ENCODE measurements at regions not wholly inside any gene's neighbourhood (a gene's known extent, or its start where the extent isn't known, plus 50 kb on each side); places are given as distances from the start of the nearest gene placed in this dataset.

GRCh38 chr12:93230326-93230720 is 147.4 kb upstream of the NUDT4 start:
- TF ChIP-seq CTCF (conservative IDR thresholded peaks at IDR 0.05; ENCODE audit: low read depth, low read length) (no peak), EZH2 (IDR thresholded peaks at IDR 0.05; ENCODE audit: borderline replicate concordance, low read depth, low read length, poor library complexity, severe bottlenecking) (no peak)
- peaks cover 5% of the 10 kb centered on the region for H3K9me3 ChIP-seq (ENCODE audit: low read depth, low read length, poor library complexity, severe bottlenecking)
- CTCF ChIA-PET, result no interaction called here
- peak overlapping the region; percentile 78 for H3K27ac ChIP-seq (ENCODE audit: low read depth, low read length, poor library complexity, severe bottlenecking)
- no peaks in the 10 kb centered on the region for H3K36me3 ChIP-seq (ENCODE audit: insufficient read depth, low read length, poor library complexity, severe bottlenecking)
- H3K4me1 ChIP-seq (ENCODE audit: insufficient read depth, low read length, poor library complexity, severe bottlenecking), result peaks cover 14% of the 10 kb centered on the region
- no TSS peak for BruUV-seq (replicated peaks)
- no peak for DNase-seq (ENCODE audit: low spot score)
- no peaks in the 10 kb centered on the region for H3K27me3 ChIP-seq (replicated peaks; ENCODE audit: insufficient read depth, low read depth, low read length, poor library complexity)
- intact Hi-C loops (cut with micrococcal nuclease; ENCODE audit: unreplicated experiment), result no loop called here
- H3K4me3 ChIP-seq (ENCODE audit: low read depth, low read length, poor library complexity, severe bottlenecking), result no peak overlapping the region
- POLR2A ChIA-PET (ENCODE audit: low non-redundant PET), result no interaction called here

DNA sequence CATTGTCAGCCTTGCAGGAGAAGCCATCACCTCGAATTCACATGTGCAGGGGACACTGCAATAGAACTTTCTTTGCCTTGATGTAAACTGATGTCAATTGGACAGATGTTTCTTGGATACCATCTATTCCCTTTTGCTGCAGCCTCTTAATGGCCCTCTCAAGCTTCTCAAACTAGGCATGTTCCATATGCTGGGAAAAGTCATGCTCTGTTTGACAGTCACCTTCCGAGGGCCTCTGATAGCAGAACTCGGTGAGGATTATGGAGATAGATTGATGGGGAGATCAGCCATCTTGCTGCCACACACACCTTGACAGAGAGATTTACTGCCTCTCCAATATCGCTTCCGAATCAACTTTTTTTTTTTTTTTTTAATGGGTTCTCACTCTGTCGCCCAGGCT is 145.8 kb upstream of the NUDT4 start:
- no peak for TF ChIP-seq CTCF (conservative IDR thresholded peaks at IDR 0.05; ENCODE audit: low read depth, low read length)
- Histone ChIP-seq H3K4me1 (ENCODE audit: insufficient read depth, low read length, poor library complexity, severe bottlenecking) (peaks cover 14% of the 10 kb centered on the region), H3K4me3 (ENCODE audit: low read depth, low read length, poor library complexity, severe bottlenecking) (no peak overlapping the region), H3K36me3 (ENCODE audit: insufficient read depth, low read length, poor library complexity, severe bottlenecking) (no peaks in the 10 kb centered on the region), H3K27me3 (replicated peaks; ENCODE audit: insufficient read depth, low read depth, low read length, poor library complexity) (no peaks in the 10 kb centered on the region), H3K9me3 (ENCODE audit: low read depth, low read length, poor library complexity, severe bottlenecking) (peaks cover 5% of the 10 kb centered on the region), H3K27ac (ENCODE audit: low read depth, low read length, poor library complexity, severe bottlenecking) (no peak overlapping the region)
- no peak for DNase-seq (ENCODE audit: low spot score)
- CTCF ChIA-PET, result no interaction called here
- intact Hi-C loops (cut with micrococcal nuclease; ENCODE audit: unreplicated experiment), result no loop called here
- no TSS peak for BruUV-seq (replicated peaks)
- POLR2A ChIA-PET (ENCODE audit: low non-redundant PET), result no interaction called here

DNA sequence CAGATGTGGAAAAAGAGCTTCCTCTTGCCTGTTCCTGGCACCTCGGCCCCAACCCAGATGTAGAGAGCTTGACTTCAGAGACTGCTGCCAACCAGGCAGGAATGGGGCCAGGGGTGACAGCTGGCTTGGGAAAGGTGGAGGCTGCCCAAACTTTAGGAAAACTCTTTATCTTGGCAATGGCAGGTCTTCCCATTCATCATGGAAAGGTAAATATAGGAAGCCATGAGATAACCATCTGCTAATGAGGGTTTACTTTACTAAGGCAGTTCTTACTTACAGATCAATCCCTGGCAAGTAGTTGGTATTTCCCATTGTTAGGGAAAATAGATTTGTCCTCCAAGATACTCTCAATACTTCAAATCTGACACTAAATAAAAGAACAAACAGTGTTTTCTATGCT is 143.1 kb upstream of the NUDT4 start:
- no peak overlapping the region for H3K4me3 ChIP-seq (ENCODE audit: low read depth, low read length, poor library complexity, severe bottlenecking)
- H3K9me3 ChIP-seq (ENCODE audit: low read depth, low read length, poor library complexity, severe bottlenecking), result no peaks in the 10 kb centered on the region
- DNase-seq (ENCODE audit: low spot score), result no peak
- no peak overlapping the region for H3K27ac ChIP-seq (ENCODE audit: low read depth, low read length, poor library complexity, severe bottlenecking)
- POLR2A ChIA-PET (ENCODE audit: low non-redundant PET), result no interaction called here
- no peaks in the 10 kb centered on the region for H3K27me3 ChIP-seq (replicated peaks; ENCODE audit: insufficient read depth, low read depth, low read length, poor library complexity)
- CTCF ChIA-PET, result no interaction called here
- intact Hi-C loops (cut with micrococcal nuclease; ENCODE audit: unreplicated experiment), result no loop called here
- TF ChIP-seq CTCF (conservative IDR thresholded peaks at IDR 0.05; ENCODE audit: low read depth, low read length), result no peak
- no peak for TF ChIP-seq EZH2 (IDR thresholded peaks at IDR 0.05; ENCODE audit: borderline replicate concordance, low read depth, low read length, poor library complexity, severe bottlenecking)
- no TSS peak for BruUV-seq (replicated peaks)
- H3K4me1 ChIP-seq (ENCODE audit: insufficient read depth, low read length, poor library complexity, severe bottlenecking), result peaks cover 9% of the 10 kb centered on the region
- H3K36me3 ChIP-seq (ENCODE audit: insufficient read depth, low read length, poor library complexity, severe bottlenecking), result no peaks in the 10 kb centered on the region
